Lower leg skin (tissue), 3 donors: ENCODE measurements at regions not wholly inside any gene's neighbourhood (a gene's known extent, or its start where the extent isn't known, plus 50 kb on each side); places are given as distances from the start of the nearest gene placed in this dataset.

Experiments
- CTCF ChIP-seq, 3 donors: fragments of 450-650 bp; IDR thresholded peaks; one replicate each; pipeline ENCODE4 v1.5.1; 2016; ENCODE audit warnings: antibody characterized with exemption in 3 of 3, mild to moderate bottlenecking in 3 of 3, moderate library complexity in 2 of 3
- POLR2A ChIP-seq, 2 donors: fragments of 450-650 bp; IDR thresholded peaks; one replicate each; pipeline ENCODE4 v1.6.1; 2016 to 2017; ENCODE audit warnings: antibody characterized with exemption in 2 of 2, mild to moderate bottlenecking in 1 of 2, moderate library complexity in 1 of 2

GRCh38 chr2:82062463-82062862, 1757.9 kb upstream of the LRRTM1 start:
- TF ChIP-seq CTCF (IDR thresholded peaks at IDR 0.05) (no peak), POLR2A (IDR thresholded peaks at IDR 0.05) (no peak)
